OCI-LY7 (cell line): ENCODE measurements at regions not wholly inside any gene's neighbourhood (a gene's known extent, or its start where the extent isn't known, plus 50 kb on each side); places are given as distances from the start of the nearest gene placed in this dataset.

ENCODE experiments used
- EZH2phosphoT487 ChIP-seq: fragments of 200-600 bp; sonication (generic); IDR thresholded peaks from 2 replicates; pipeline ENCODE4 v1.6.1; 2018; ENCODE audit warnings: low read depth, borderline replicate concordance, mild to moderate bottlenecking, mixed run types, antibody characterized with exemption, low read length, moderate library complexity, mixed read lengths
- TF ChIP-seq, protein P1 (sequence below): fragments of 200-600 bp; sonication (generic); conservative IDR thresholded peaks from 2 replicates; pipeline ENCODE4 v1.5.1; 2014; ENCODE audit warnings: mild to moderate bottlenecking, antibody characterized with exemption, low read length, moderate library complexity, mixed read lengths

DNA sequence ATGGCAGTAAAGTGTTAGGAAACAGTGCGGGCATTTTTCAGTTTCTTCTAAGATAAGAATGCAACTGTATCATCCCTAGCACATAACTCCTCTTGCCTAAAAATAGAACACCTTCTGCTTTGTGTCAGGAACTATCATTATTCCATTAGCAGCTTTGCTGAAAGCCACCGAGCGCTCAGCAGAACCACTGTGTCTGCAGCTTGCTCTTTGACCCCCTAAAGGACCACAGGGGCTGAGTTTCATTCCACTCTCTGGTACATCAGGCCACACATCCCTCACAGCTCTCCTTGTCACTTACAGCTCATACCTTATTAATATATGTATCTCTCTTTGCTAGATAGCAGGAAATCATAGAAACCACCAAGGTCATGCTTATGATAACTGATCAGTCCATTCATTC lies 360.2 kb downstream of the KCNA4 start:
- TF ChIP-seq, protein P1, sequence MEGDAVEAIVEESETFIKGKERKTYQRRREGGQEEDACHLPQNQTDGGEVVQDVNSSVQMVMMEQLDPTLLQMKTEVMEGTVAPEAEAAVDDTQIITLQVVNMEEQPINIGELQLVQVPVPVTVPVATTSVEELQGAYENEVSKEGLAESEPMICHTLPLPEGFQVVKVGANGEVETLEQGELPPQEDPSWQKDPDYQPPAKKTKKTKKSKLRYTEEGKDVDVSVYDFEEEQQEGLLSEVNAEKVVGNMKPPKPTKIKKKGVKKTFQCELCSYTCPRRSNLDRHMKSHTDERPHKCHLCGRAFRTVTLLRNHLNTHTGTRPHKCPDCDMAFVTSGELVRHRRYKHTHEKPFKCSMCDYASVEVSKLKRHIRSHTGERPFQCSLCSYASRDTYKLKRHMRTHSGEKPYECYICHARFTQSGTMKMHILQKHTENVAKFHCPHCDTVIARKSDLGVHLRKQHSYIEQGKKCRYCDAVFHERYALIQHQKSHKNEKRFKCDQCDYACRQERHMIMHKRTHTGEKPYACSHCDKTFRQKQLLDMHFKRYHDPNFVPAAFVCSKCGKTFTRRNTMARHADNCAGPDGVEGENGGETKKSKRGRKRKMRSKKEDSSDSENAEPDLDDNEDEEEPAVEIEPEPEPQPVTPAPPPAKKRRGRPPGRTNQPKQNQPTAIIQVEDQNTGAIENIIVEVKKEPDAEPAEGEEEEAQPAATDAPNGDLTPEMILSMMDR, result no peak
- TF ChIP-seq EZH2phosphoT487, result no peak
